NCI-H345 (cell line): ENCODE measurements at regions not wholly inside any gene's neighbourhood (a gene's known extent, or its start where the extent isn't known, plus 50 kb on each side); places are given as distances from the start of the nearest gene placed in this dataset.
A peak's percentile ranks its signal among the peaks of the same experiment; 100 is the strongest.

ENCODE experiments used
- DNase-seq: peaks from one replicate; lab custom pipeline; 2025; lab: John Stamatoyannopoulos, UW

- DNase-seq = no peak
These were observed 113.4 kb downstream of the SPTSSA start for GRCh38 chr14:34348592-34348991.

- peak; percentile 24 for DNase-seq
These were observed 114.4 kb downstream of the SPTSSA start for GRCh38 chr14:34347683-34348082.

- DNase-seq = no peak
These were observed 116.1 kb downstream of the SPTSSA start for GRCh38 chr14:34345718-34346465.

GRCh38 chr14:34344318-34344717 is 117.7 kb downstream of the SPTSSA start:
- DNase-seq = no peak

GRCh38 chr14:34340025-34340625 is 121.9 kb downstream of the SPTSSA start:
- no peak for DNase-seq

- no peak for DNase-seq
These were observed 124.0 kb downstream of the SPTSSA start for GRCh38 chr14:34338056-34338455.

- DNase-seq = no peak
These were observed 125.5 kb downstream of the SPTSSA start for GRCh38 chr14:34336501-34336900.

- no peak for DNase-seq
These were observed 126.1 kb downstream of the SPTSSA start for GRCh38 chr14:34335968-34336367.

GRCh38 chr14:34334329-34334728 is 127.7 kb downstream of the SPTSSA start:
- DNase-seq = no peak

GRCh38 chr14:34331728-34332623 is 130.1 kb downstream of the SPTSSA start:
- peak; percentile 71 for DNase-seq

GRCh38 chr14:34330846-34331245 is 131.2 kb downstream of the SPTSSA start:
- no peak for DNase-seq

GRCh38 chr14:34329301-34329700 is 132.7 kb downstream of the SPTSSA start:
- DNase-seq = no peak

- no peak for DNase-seq
These were observed 133.9 kb downstream of the SPTSSA start for GRCh38 chr14:34328178-34328577.

- DNase-seq = no peak
These were observed 136.5 kb downstream of the SPTSSA start for GRCh38 chr14:34325493-34325892.

GRCh38 chr14:34324363-34324795 is 137.7 kb downstream of the SPTSSA start:
- DNase-seq = peak; percentile 38

- DNase-seq = peak; percentile 54
These were observed 139.1 kb downstream of the SPTSSA start for GRCh38 chr14:34322940-34323418.

GRCh38 chr14:34319140-34319539 is 142.9 kb downstream of the SPTSSA start:
- no peak for DNase-seq

- DNase-seq = no peak
These were observed 144.0 kb downstream of the SPTSSA start for GRCh38 chr14:34318014-34318413.

- DNase-seq = no peak
These were observed 151.3 kb downstream of the SPTSSA start for GRCh38 chr14:34310724-34311123.

GRCh38 chr14:34303811-34304210 is 158.2 kb downstream of the SPTSSA start:
- DNase-seq = no peak

GRCh38 chr14:34302654-34303053 is 159.4 kb downstream of the SPTSSA start:
- peak; percentile 76 for DNase-seq
